H1 (cell line): ENCODE measurements at regions not wholly inside any gene's neighbourhood (a gene's known extent, or its start where the extent isn't known, plus 50 kb on each side); places are given as distances from the start of the nearest gene placed in this dataset.

ENCODE experiments used
- CTCF ChIA-PET: fragments of 300-600 bp; sonication (Branson Sonifier 250); formaldehyde crosslinking; loops from one replicate; lab custom pipeline; 2021; ENCODE audit not compliant: partially characterized antibody; lab: Charles Lee
- POLR2A ChIA-PET: fragments of 300-600 bp; sonication (Branson Sonifier 250); formaldehyde crosslinking; loops from one replicate; lab custom pipeline; 2021; ENCODE audit warnings: inconsistent platforms; ENCODE audit not compliant: partially characterized antibody; lab: Charles Lee
- DNase-seq, 2 experiments: peaks; one replicate each; pipeline versions ENCODE4 v3.0.0 to v3.0.0-alpha.2; 2010 to 2022; ENCODE audit warnings: low spot score in 2 of 2, low read depth in 1 of 2, mixed read lengths in 1 of 2
- FAIRE-seq: peaks from 2 replicates; lab custom pipeline; 2011; peaks lifted over from hg19 to GRCh38; lab: Jason Lieb, UNC
- H2AFZ ChIP-seq: 2 replicates; pipeline ENCODE4 v1.8.1; 2012; ENCODE audit warnings: low read length, inconsistent platforms
- H2AK5ac ChIP-seq: 2 replicates; pipeline ENCODE4 v1.6.1; 2013; ENCODE audit warnings: low read depth, low read length
- H2BK120ac ChIP-seq: replicated peaks from 2 replicates; pipeline ENCODE3; 2013; ENCODE audit warnings: low read depth, low read length, inconsistent platforms
- H2BK12ac ChIP-seq: 2 replicates; pipeline ENCODE4 v1.6.1; 2013; ENCODE audit warnings: low read depth, low read length
- H2BK15ac ChIP-seq: 2 replicates; pipeline ENCODE4 v1.6.1; 2013; ENCODE audit warnings: low read length
- H2BK20ac ChIP-seq: 2 replicates; pipeline ENCODE4 v1.6.1; 2013; ENCODE audit warnings: low read length
- H2BK5ac ChIP-seq: 2 replicates; pipeline ENCODE4 v1.6.1; 2013; ENCODE audit warnings: low read depth, low read length
- H3K14ac ChIP-seq: 2 replicates; pipeline ENCODE4 v1.6.1; 2013; ENCODE audit warnings: inconsistent platforms; ENCODE audit not compliant: insufficient read length
- H3K18ac ChIP-seq: 2 replicates; pipeline ENCODE4 v1.6.1; 2013; ENCODE audit warnings: low read length; ENCODE audit errors: extremely low read depth
- H3K23ac ChIP-seq: 2 replicates; pipeline ENCODE4 v1.6.1; 2013; ENCODE audit warnings: inconsistent platforms; ENCODE audit not compliant: insufficient read length
- H3K23me2 ChIP-seq: 2 replicates; pipeline ENCODE4 v1.6.1; 2013; ENCODE audit warnings: low read depth, low read length
- H3K27ac ChIP-seq: 2 replicates; pipeline ENCODE4 v1.6.1; 2011; ENCODE audit warnings: low read depth, low read length, inconsistent platforms
- H3K27me3 ChIP-seq, 4 experiments: replicated peaks in 1 of 4; 1 replicate in 1 of 4; 2 replicates in 3 of 4; pipeline versions ENCODE4 v1.6.1 to v1.8.1; 2011 to 2013; ENCODE audit warnings: low read length in 3 of 4, mild to moderate bottlenecking in 3 of 4, inconsistent platforms in 2 of 4, mixed read lengths in 2 of 4, moderate library complexity in 1 of 4; ENCODE audit not compliant: control insufficient read depth in 3 of 4, insufficient read depth in 3 of 4; ENCODE audit errors: extremely low read depth in 1 of 4
- H3K36me3 ChIP-seq, 4 experiments: 2 replicates each; pipeline versions ENCODE4 v1.6.1 to v1.8.1; 2011 to 2013; ENCODE audit warnings: mild to moderate bottlenecking in 4 of 4, low read length in 3 of 4, moderate library complexity in 2 of 4, control low read depth in 1 of 4, inconsistent platforms in 1 of 4; ENCODE audit not compliant: insufficient read depth in 4 of 4, control insufficient read depth in 2 of 4
- H3K4ac ChIP-seq: replicated peaks from 2 replicates; pipeline ENCODE3; 2013; ENCODE audit warnings: low read length, low read depth, mixed read lengths, inconsistent platforms; ENCODE audit not compliant: insufficient read length
- H3K4me1 ChIP-seq, 4 experiments: replicated peaks in 1 of 4; 1 replicate in 1 of 4; 2 replicates in 3 of 4; pipeline versions ENCODE4 v1.6.1 to v1.8.1; 2011 to 2013; ENCODE audit warnings: low read length in 3 of 4, inconsistent platforms in 2 of 4, mixed read lengths in 1 of 4; ENCODE audit not compliant: insufficient read depth in 4 of 4, control insufficient read depth in 3 of 4
- H3K4me2 ChIP-seq, 2 experiments: 2 replicates each; pipeline versions ENCODE4 v1.6.1 to v1.8.1; 2011 to 2013; ENCODE audit warnings: low read depth in 2 of 2, low read length in 2 of 2, control low read depth in 1 of 2, inconsistent platforms in 1 of 2, mild to moderate bottlenecking in 1 of 2; ENCODE audit not compliant: insufficient read depth in 1 of 2
- H3K4me3 ChIP-seq, 4 experiments: fragments of 200-600, 300-600 bp in 1 of 4; sonication (generic), shearing (Covaris generic), sonication (Bioruptor Twin) in 1 of 4; 2 replicates each; pipeline versions ENCODE4 v1.5.1 to v1.8.1; 2011 to 2016; ENCODE audit warnings: low read length in 4 of 4, low read depth in 3 of 4, control low read depth in 2 of 4, inconsistent platforms in 2 of 4, mild to moderate bottlenecking in 2 of 4, mixed read lengths in 1 of 4, moderate library complexity in 1 of 4; ENCODE audit not compliant: insufficient read depth in 2 of 4; ENCODE audit errors: extremely low read depth in 1 of 4
- H3K56ac ChIP-seq: replicated peaks from 2 replicates; pipeline ENCODE3; 2013; ENCODE audit warnings: low read depth, mild to moderate bottlenecking, mixed read lengths, low read length, inconsistent platforms; ENCODE audit not compliant: insufficient read length
- H3K79me1 ChIP-seq: 2 replicates; pipeline ENCODE4 v1.6.1; 2013; ENCODE audit warnings: low read depth, low read length, control low read depth
- H3K79me2 ChIP-seq, 2 experiments: 2 replicates each; pipeline versions ENCODE4 v1.6.1 to v1.8.1; 2012 to 2013; ENCODE audit warnings: low read length in 2 of 2, mild to moderate bottlenecking in 2 of 2, inconsistent platforms in 1 of 2; ENCODE audit not compliant: insufficient read depth in 2 of 2, control insufficient read depth in 1 of 2
- H3K9ac ChIP-seq, 4 experiments: replicated peaks in 1 of 4; 1 replicate in 1 of 4; 2 replicates in 3 of 4; pipeline versions ENCODE4 v1.6.1 to v1.8.1; 2011 to 2013; ENCODE audit warnings: low read depth in 3 of 4, low read length in 3 of 4, control low read depth in 2 of 4, mild to moderate bottlenecking in 2 of 4, moderate library complexity in 2 of 4, inconsistent platforms in 1 of 4; ENCODE audit errors: extremely low read depth in 1 of 4
- H3K9me3 ChIP-seq, 2 experiments: 2 replicates each; pipeline versions ENCODE4 v1.6.1 to v1.8.1; 2012 to 2013; ENCODE audit warnings: mild to moderate bottlenecking in 2 of 2, moderate library complexity in 2 of 2, control low read depth in 1 of 2, inconsistent platforms in 1 of 2, low read depth in 1 of 2, low read length in 1 of 2, mixed read lengths in 1 of 2; ENCODE audit not compliant: insufficient read depth in 2 of 2
- H4K20me1 ChIP-seq, 2 experiments: replicated peaks in 1 of 2; 2 replicates each; pipeline versions ENCODE3 to v1.8.1; 2011 to 2013; ENCODE audit warnings: inconsistent platforms in 2 of 2, low read length in 2 of 2, mild to moderate bottlenecking in 1 of 2; ENCODE audit not compliant: insufficient read depth in 2 of 2, control insufficient read depth in 1 of 2
- H4K5ac ChIP-seq: 2 replicates; pipeline ENCODE4 v1.6.1; 2013; ENCODE audit warnings: low read length, low read depth, mixed read lengths, inconsistent platforms; ENCODE audit not compliant: insufficient read length
- H4K8ac ChIP-seq: 2 replicates; pipeline ENCODE4 v1.8.0; 2013; ENCODE audit warnings: mild to moderate bottlenecking, moderate library complexity, low read length, inconsistent platforms; ENCODE audit not compliant: insufficient read depth; ENCODE audit errors: extremely low read depth
- H4K91ac ChIP-seq: replicated peaks from 2 replicates; pipeline ENCODE3; 2013; ENCODE audit warnings: low read length, mixed read lengths, inconsistent platforms; ENCODE audit not compliant: insufficient read length
- BRCA1 ChIP-seq: IDR thresholded peaks from 2 replicates; pipeline ENCODE4 v1.6.1; 2012; ENCODE audit warnings: low read depth, low read length, improper control_type of control experiment
- CBX5 ChIP-seq: fragments of 300-800, 300-1000 bp; sonication (generic); IDR thresholded peaks from 2 replicates; pipeline ENCODE4 v1.7.1; 2016; ENCODE audit warnings: antibody characterized with exemption, low read length, low read depth
- HDAC2 ChIP-seq, 2 experiments: fragments of 300-600 bp in 1 of 2; sonication (generic) in 1 of 2; IDR thresholded peaks; 2 replicates each; pipeline ENCODE4 v1.6.1; 2011 to 2012; ENCODE audit warnings: low read depth in 2 of 2, low read length in 2 of 2, mild to moderate bottlenecking in 2 of 2, moderate library complexity in 2 of 2, borderline replicate concordance in 1 of 2, inconsistent platforms in 1 of 2
- KDM4A ChIP-seq: IDR thresholded peaks from one replicate; pipeline ENCODE4 v1.7.1; 2012; ENCODE audit warnings: low read depth, mild to moderate bottlenecking, moderate library complexity, low read length, inconsistent platforms; ENCODE audit not compliant: severe bottlenecking
- MAX ChIP-seq: IDR thresholded peaks from 2 replicates; pipeline ENCODE4 v1.6.1; 2012; ENCODE audit warnings: inconsistent platforms
- NRF1 ChIP-seq: IDR thresholded peaks from 2 replicates; pipeline ENCODE4 v1.6.1; 2011; ENCODE audit warnings: mild to moderate bottlenecking, low read depth, low read length, improper control_type of control experiment
- PHF8 ChIP-seq: fragments of 200-600 bp; sonication (generic); conservative IDR thresholded peaks from 2 replicates; pipeline ENCODE4 v1.7.1; 2012; ENCODE audit warnings: low read depth, mild to moderate bottlenecking, inconsistent platforms, low read length, moderate library complexity
- POU5F1 ChIP-seq: IDR thresholded peaks from 2 replicates; pipeline ENCODE4 v1.6.1; 2011; ENCODE audit warnings: low read depth, mild to moderate bottlenecking, low read length, moderate library complexity
- RAD21 ChIP-seq, 2 experiments: IDR thresholded peaks in 1 of 2; conservative IDR thresholded peaks in 1 of 2; 2 replicates each; pipeline ENCODE4 v1.6.1; 2011; ENCODE audit warnings: low read depth in 2 of 2, low read length in 2 of 2, improper control_type of control experiment in 1 of 2, inconsistent platforms in 1 of 2, mild to moderate bottlenecking in 1 of 2, moderate library complexity in 1 of 2
- SP4 ChIP-seq: IDR thresholded peaks from 2 replicates; pipeline ENCODE4 v1.6.1; 2012; ENCODE audit warnings: low read length, inconsistent platforms
- TAF7 ChIP-seq: optimal IDR thresholded peaks from 2 replicates; pipeline ENCODE3; 2011; ENCODE audit warnings: low read depth, mild to moderate bottlenecking, inconsistent platforms, low read length, moderate library complexity, borderline replicate concordance
- TBP ChIP-seq: IDR thresholded peaks from 2 replicates; pipeline ENCODE4 v1.6.1; 2011; ENCODE audit warnings: low read depth, low read length, improper control_type of control experiment
- TCF12 ChIP-seq: IDR thresholded peaks from 2 replicates; pipeline ENCODE4 v1.6.1; 2011; ENCODE audit warnings: low read depth, mild to moderate bottlenecking, low read length
- TEAD4 ChIP-seq: IDR thresholded peaks from 2 replicates; pipeline ENCODE4 v1.6.1; 2012; ENCODE audit warnings: low read depth, low read length, inconsistent platforms, mixed read lengths
- YY1 ChIP-seq: IDR thresholded peaks from 2 replicates; pipeline ENCODE4 v1.6.1; 2011; ENCODE audit warnings: low read depth, mild to moderate bottlenecking, low read length
- WGBS, 2 experiments: shearing (Covaris generic) in 1 of 2; methylation state at CpG; one replicate each; pipeline versions ENCODE4 v1.1.6 to v1.1.7; 2013 to 2015; ENCODE audit warnings: low lambda C conversion rate in 2 of 2, mixed read lengths in 2 of 2, inconsistent platforms in 1 of 2, low coverage in 1 of 2, missing lambda C conversion rate in 1 of 2; ENCODE audit not compliant: insufficient replicate concordance in 2 of 2, insufficient coverage in 1 of 2, insufficient read length in 1 of 2; ENCODE audit errors: extremely low coverage in 1 of 2, missing lambda C conversion rate in 1 of 2; 5-methylcytosine and 5-hydroxymethylcytosine counted together

GRCh38 chr4:126750723-126751122 lies 882.0 kb upstream of the INTU start:
- WGBS, 2 experiments: 83% methylated on average over 2 of the region's 2 CpGs; no CpG with 5 or more reads in 1 of the 2 experiments
- Histone ChIP-seq H4K8ac (no peak overlapping the region), H3K4me1 (no peaks in the 10 kb centered on the region), H2BK120ac (no peak overlapping the region), H3K4me3 (no peak overlapping the region), H3K27ac (no peak overlapping the region), H3K36me3 (no peaks in the 10 kb centered on the region), H4K20me1 (no peaks in the 10 kb centered on the region), H4K91ac (no peak overlapping the region), H2BK5ac (no peak overlapping the region), H2BK20ac (no peak overlapping the region), H3K56ac (no peak overlapping the region), H2BK12ac (no peak overlapping the region), H2BK15ac (no peak overlapping the region), H3K18ac (no peak overlapping the region), H3K9ac (no peak overlapping the region), H2AK5ac (no peak overlapping the region), H2AFZ (0 out of 2 replicates have a peak overlapping the region, but pooled peaks have one; percentile 51), H3K4ac (no peak overlapping the region), H3K79me1 (no peaks in the 10 kb centered on the region), H4K5ac (no peak overlapping the region), H3K14ac (no peak overlapping the region), H3K27me3 (no peaks in the 10 kb centered on the region), H3K79me2 (no peaks in the 10 kb centered on the region), H3K23ac (no peak overlapping the region), H3K23me2 (no peaks in the 10 kb centered on the region), H3K4me2 (no peak overlapping the region), H3K9me3 (no peaks in the 10 kb centered on the region)
- CTCF ChIA-PET: no interaction called here
- POLR2A ChIA-PET: no interaction called here
- FAIRE-seq (no peak), DNase-seq (no peak)
- no peak for TF ChIP-seq NRF1
- TF ChIP-seq TAF7: no peak
- no peak for TF ChIP-seq BRCA1
- no peak for TF ChIP-seq RAD21 (IDR thresholded peaks at IDR 0.05 in 1 of 2, conservative IDR thresholded peaks at IDR 0.05 in 1 of 2; ENCODE audit: low read depth in 2 of 2, low read length in 2 of 2)
- no peak for TF ChIP-seq SP4
- no peak for TF ChIP-seq YY1
- no peak for TF ChIP-seq MAX
- no peak for TF ChIP-seq KDM4A
- TF ChIP-seq TBP: no peak
- TF ChIP-seq CBX5: no peak
- TF ChIP-seq TEAD4: no peak
- TF ChIP-seq PHF8: no peak
- TF ChIP-seq HDAC2 (IDR thresholded peaks at IDR 0.05; ENCODE audit: borderline replicate concordance in 1 of 2, low read depth in 2 of 2, low read length in 2 of 2): no peak
- no peak for TF ChIP-seq TCF12
- no peak for TF ChIP-seq POU5F1
